Mucosa of descending colon (tissue), 3 donors: ENCODE measurements at regions not wholly inside any gene's neighbourhood (a gene's known extent, or its start where the extent isn't known, plus 50 kb on each side); places are given as distances from the start of the nearest gene placed in this dataset.

Experiments
- ATAC-seq: fragments of 200-7000 bp; cut with Tn5 transposase; one replicate; pipeline ENCODE4 v1.9.1; 2020; ENCODE audit warnings: mild to moderate bottlenecking, moderate library complexity
- DNase-seq, 3 donors: peaks; one replicate each; pipeline ENCODE4 v3.0.0-alpha.2; 2020
- H3K36me3 ChIP-seq: fragments of 200-600 bp; one replicate; pipeline ENCODE4 v1.8.0; 2021; ENCODE audit warnings: low read depth, mild to moderate bottlenecking
- H3K4me1 ChIP-seq: fragments of 200-600 bp; one replicate; pipeline ENCODE4 v1.8.0; 2021; ENCODE audit warnings: low read depth, mild to moderate bottlenecking
- H3K4me3 ChIP-seq: fragments of 200-600 bp; one replicate; pipeline ENCODE4 v1.8.0; 2021; ENCODE audit warnings: mild to moderate bottlenecking
- H3K9me3 ChIP-seq: fragments of 200-600 bp; one replicate; pipeline ENCODE4 v1.8.0; 2021; ENCODE audit warnings: mild to moderate bottlenecking
- intact Hi-C, 2 donors: fragments of 100-400 bp; cut with DNase I in 1 of 2; cut with micrococcal nuclease in 1 of 2; formaldehyde crosslinking; loops; one replicate each; pipeline versions ENCODE4 v1.11.0 to v1.11.1; 2022; cut with DNase I, micrococcal nuclease
- TF ChIP-seq, protein P1 (sequence below): fragments of 200-600 bp; IDR thresholded peaks from one replicate; pipeline ENCODE4 v1.8.0; 2022; ENCODE audit warnings: antibody characterized with exemption, mild to moderate bottlenecking
- donor health status: DM: no; HTN: no; CAD: no; lungs with moderate emphysema.
- donor health status: DM: no; HTN: no; CAD: no.
- donor health status: DM: no; HTN: yes; CAD: no.

DNA sequence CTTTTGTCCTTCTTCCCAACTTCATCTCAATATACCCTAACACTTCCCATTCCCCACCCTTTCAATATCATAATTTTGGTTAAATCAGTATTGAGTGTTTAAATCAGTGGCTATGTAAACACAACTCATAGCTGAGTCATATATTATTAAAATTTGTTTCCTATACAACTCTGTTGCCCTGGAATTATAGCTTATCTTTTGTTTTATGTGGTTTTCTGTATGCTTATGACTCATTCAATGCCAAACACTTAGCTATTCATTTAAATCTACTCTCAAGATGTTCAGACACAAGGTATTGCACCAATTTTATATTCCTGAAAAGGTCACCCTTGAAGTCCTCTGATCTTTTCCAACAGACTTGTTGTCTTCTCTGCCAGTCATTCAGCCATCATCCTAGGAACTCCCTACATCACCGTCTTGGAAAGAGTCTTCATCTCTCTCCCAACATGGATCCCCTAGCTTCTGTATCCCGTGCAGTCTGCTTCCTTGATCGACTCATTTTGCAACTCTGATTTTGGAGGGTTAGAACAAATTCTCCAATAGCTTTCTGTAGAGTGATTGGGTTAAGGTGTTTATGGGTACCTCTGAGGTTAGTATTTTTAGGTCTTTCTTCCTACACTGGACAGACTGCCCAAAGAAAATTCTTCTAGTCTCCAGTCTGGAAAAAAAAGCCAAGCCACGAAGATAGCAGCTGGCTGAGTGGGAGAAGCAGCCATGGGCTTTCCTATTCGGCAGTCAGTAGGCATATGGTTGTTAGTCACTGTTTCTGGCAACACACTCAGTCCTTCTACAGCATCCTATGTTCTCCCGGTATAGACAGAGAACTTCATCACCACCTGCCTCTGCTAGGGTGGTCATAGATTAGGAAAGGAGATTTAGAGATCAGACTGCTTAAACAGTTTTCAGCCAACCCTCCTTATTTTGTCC, 102.1 kb downstream of the CRPPA start:
- DNase-seq = no peak
- no peaks in the 10 kb centered on the region for H3K4me1 ChIP-seq
- H3K4me3 ChIP-seq = no peak overlapping the region
- intact Hi-C loops = no loop called here
- no peaks in the 10 kb centered on the region for H3K9me3 ChIP-seq
- peak; percentile 60 for ATAC-seq
- TF ChIP-seq, protein P1, sequence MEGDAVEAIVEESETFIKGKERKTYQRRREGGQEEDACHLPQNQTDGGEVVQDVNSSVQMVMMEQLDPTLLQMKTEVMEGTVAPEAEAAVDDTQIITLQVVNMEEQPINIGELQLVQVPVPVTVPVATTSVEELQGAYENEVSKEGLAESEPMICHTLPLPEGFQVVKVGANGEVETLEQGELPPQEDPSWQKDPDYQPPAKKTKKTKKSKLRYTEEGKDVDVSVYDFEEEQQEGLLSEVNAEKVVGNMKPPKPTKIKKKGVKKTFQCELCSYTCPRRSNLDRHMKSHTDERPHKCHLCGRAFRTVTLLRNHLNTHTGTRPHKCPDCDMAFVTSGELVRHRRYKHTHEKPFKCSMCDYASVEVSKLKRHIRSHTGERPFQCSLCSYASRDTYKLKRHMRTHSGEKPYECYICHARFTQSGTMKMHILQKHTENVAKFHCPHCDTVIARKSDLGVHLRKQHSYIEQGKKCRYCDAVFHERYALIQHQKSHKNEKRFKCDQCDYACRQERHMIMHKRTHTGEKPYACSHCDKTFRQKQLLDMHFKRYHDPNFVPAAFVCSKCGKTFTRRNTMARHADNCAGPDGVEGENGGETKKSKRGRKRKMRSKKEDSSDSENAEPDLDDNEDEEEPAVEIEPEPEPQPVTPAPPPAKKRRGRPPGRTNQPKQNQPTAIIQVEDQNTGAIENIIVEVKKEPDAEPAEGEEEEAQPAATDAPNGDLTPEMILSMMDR = no peak
- H3K36me3 ChIP-seq = no peaks in the 10 kb centered on the region

DNA sequence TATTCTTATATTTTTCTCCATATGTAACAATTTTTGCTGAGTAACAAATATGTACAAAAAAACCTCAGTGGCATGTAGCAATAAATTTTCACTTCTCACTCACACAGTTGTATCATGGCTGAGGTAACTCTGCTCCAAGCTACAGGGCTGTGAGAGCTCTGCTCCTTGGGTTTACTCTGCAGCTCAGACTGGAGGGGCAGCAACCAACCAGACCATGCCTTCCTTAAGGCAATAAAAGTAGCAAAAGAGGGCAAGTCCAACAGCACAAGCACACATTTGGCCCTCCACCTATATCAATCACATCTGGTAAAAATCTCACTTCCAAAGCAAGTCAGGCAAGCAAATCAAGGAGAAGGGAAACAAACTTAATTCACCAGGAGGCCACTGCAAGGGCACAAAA, 102.9 kb downstream of the CRPPA start:
- H3K4me3 ChIP-seq = no peak overlapping the region
- H3K4me1 ChIP-seq = no peaks in the 10 kb centered on the region
- H3K36me3 ChIP-seq = no peaks in the 10 kb centered on the region
- ATAC-seq = no peak
- no peaks in the 10 kb centered on the region for H3K9me3 ChIP-seq
- intact Hi-C loops = no loop called here
- TF ChIP-seq, protein P1 = no peak
- no peak for DNase-seq

DNA sequence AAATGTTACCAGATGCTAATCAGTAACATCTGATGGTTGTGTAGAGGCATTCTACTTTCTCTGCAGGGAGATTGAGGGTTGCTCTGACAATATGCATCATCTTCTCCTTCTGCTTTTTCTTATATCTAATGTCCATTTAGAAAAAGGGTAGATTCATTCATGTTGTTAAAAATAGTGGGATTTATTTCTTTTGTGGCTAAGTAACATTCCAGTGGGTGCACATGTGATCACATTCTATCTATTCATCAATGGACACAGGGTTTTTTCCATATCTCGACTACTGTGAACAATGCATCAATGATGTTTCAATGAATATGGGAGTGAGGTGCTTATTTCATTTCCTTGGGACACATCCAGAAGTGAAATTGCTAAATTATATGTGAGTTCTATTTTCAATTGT, 103.9 kb downstream of the CRPPA start:
- ATAC-seq = no peak
- no peaks in the 10 kb centered on the region for H3K9me3 ChIP-seq
- intact Hi-C loops = no loop called here
- no peaks in the 10 kb centered on the region for H3K4me1 ChIP-seq
- H3K36me3 ChIP-seq = no peaks in the 10 kb centered on the region
- no peak for DNase-seq
- TF ChIP-seq, protein P1 = no peak
- no peak overlapping the region for H3K4me3 ChIP-seq

DNA sequence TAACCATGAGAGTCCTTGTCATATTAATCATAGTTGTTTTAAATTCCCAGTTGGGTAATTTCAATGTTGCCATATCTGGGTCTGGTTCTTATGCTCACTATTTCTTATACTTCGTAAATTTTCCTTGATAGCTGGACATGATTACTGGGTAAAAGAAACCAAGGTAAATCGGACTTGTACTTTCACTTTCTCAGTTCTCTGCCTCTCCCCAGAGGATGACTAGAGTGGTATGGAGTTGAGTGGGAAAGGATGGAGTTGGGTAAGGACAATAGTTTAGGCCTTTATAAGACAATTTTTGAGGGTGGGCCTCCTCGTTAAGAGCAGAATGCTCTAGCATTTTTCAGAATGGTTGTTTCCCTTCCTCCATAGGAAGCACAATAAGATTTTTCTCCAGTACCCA, 106.1 kb downstream of the CRPPA start:
- intact Hi-C loops = no loop called here
- Histone ChIP-seq H3K9me3 (no peaks in the 10 kb centered on the region), H3K36me3 (no peaks in the 10 kb centered on the region), H3K4me3 (no peak overlapping the region), H3K4me1 (no peaks in the 10 kb centered on the region)
- TF ChIP-seq, protein P1 = no peak
- ATAC-seq (no peak), DNase-seq (no peak)

DNA sequence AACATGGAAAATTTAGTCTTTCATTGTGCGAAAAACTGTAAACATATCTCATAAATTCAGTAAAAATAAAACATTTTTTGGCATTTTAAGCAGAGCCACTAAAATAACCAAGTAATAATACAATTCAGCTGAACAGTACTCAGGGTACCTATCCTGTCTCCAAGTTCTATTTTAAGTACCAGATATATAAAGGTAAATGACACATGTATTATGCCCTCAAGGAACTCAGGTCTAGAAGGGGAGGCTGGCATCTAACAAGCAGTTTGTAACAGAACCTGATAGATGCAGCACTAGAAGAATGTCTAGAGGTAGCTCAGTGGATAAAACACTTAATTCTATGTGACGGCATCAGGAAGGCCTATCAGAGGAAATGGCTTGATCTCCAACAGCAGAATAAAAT, 112.2 kb downstream of the CRPPA start:
- Histone ChIP-seq H3K4me1 (no peaks in the 10 kb centered on the region), H3K9me3 (no peaks in the 10 kb centered on the region), H3K36me3 (no peaks in the 10 kb centered on the region), H3K4me3 (no peak overlapping the region)
- ATAC-seq (no peak), DNase-seq (no peak)
- TF ChIP-seq, protein P1 = no peak
- intact Hi-C loops = no loop called here
